GM12892 (cell line): ENCODE measurements at regions not wholly inside any gene's neighbourhood (a gene's known extent, or its start where the extent isn't known, plus 50 kb on each side); places are given as distances from the start of the nearest gene placed in this dataset.

Experiments
- POLR2A ChIP-seq: IDR thresholded peaks from 2 replicates; pipeline ENCODE4 v1.6.1; 2011; ENCODE audit warnings: low read depth, low read length, control low read depth
- POLR2AphosphoS5 ChIP-seq: IDR thresholded peaks from 2 replicates; pipeline ENCODE4 v1.6.1; 2011; ENCODE audit warnings: low read depth, low read length, control low read depth
- TAF1 ChIP-seq: IDR thresholded peaks from 2 replicates; pipeline ENCODE4 v1.6.1; 2011; ENCODE audit warnings: low read depth, mild to moderate bottlenecking, control low read depth, low read length, borderline replicate concordance

DNA sequence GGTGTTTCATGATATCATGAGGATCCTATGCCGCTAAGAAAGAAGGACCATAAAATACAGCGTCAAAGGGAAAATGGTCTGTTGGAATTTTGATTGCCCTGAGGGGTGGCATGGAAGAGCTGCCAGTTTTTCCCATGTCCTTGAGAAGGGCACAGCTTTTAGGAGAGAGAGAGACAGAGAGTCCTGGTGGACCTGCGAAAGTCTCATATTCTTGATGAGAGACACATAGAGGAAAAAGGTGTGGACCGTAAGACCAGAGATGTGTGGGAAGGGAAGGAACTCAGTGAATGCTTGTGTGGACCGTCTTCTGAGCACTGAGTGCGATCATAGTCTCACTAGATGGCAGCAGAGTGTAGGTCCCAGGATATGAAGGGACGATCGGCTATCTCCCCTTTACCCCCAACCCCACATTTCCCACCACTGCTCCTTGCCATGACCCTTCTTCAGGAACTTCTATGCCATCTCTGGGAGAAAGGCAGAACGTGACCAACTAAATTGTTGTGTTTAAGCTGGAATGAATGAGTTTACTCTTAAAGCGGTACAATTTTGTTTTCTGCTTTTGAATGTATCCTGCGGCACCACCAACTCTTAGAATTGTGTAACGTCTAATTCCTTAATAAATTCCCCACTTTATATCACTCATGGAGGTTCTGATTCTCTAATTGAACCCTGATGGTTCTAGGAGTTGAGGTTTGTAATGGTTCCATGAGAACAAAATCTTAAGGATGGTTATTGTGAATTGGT is 117.7 kb downstream of the CTH start:
- TF ChIP-seq POLR2A = no peak
- no peak for TF ChIP-seq POLR2AphosphoS5
- TF ChIP-seq TAF1 = no peak
